Retina (tissue), 1 donor: ENCODE measurements at regions not wholly inside any gene's neighbourhood (a gene's known extent, or its start where the extent isn't known, plus 50 kb on each side); places are given as distances from the start of the nearest gene placed in this dataset.

Experiments
- DNase-seq: peaks from one replicate; pipeline ENCODE4 v3.0.0-alpha.2; 2016

- DNase-seq = no peak
Observed at GRCh38 chr20:7657569-7657968, 282.7 kb downstream of the HAO1 start.

GRCh38 chr20:7660165-7660564 is 280.1 kb downstream of the HAO1 start:
- no peak for DNase-seq

- DNase-seq = no peak
Observed at GRCh38 chr20:7665376-7665775, 274.9 kb downstream of the HAO1 start.

GRCh38 chr20:7667194-7667593 is 273.1 kb downstream of the HAO1 start:
- no peak for DNase-seq

- peak; percentile 7 for DNase-seq
Observed at GRCh38 chr20:7672571-7672970, 267.7 kb downstream of the HAO1 start.

GRCh38 chr20:7673841-7674240 is 266.4 kb downstream of the HAO1 start:
- no peak for DNase-seq

- no peak for DNase-seq
Observed at GRCh38 chr20:7682916-7683315, 257.3 kb downstream of the HAO1 start.

GRCh38 chr20:7687065-7687464 is 253.2 kb downstream of the HAO1 start:
- no peak for DNase-seq

- DNase-seq = no peak
Observed at GRCh38 chr20:7689151-7689550, 251.1 kb downstream of the HAO1 start.

- DNase-seq = no peak
Observed at GRCh38 chr20:7691647-7692269, 248.5 kb downstream of the HAO1 start.

- no peak for DNase-seq
Observed at GRCh38 chr20:7692478-7692877, 247.8 kb downstream of the HAO1 start.

- DNase-seq = no peak
Observed at GRCh38 chr20:7693761-7694160, 246.5 kb downstream of the HAO1 start.

GRCh38 chr20:7695051-7695495 is 245.2 kb downstream of the HAO1 start:
- no peak for DNase-seq

GRCh38 chr20:7695635-7696034 is 244.6 kb downstream of the HAO1 start:
- DNase-seq = no peak

GRCh38 chr20:7696311-7696710 is 243.9 kb downstream of the HAO1 start:
- DNase-seq = no peak

- no peak for DNase-seq
Observed at GRCh38 chr20:7702141-7702540, 238.1 kb downstream of the HAO1 start.

- DNase-seq = peak; percentile 51
Observed at GRCh38 chr20:7703551-7703961, 236.7 kb downstream of the HAO1 start.

- no peak for DNase-seq
Observed at GRCh38 chr20:7703996-7704395, 236.3 kb downstream of the HAO1 start.

- no peak for DNase-seq
Observed at GRCh38 chr20:7708112-7708511, 232.1 kb downstream of the HAO1 start.

- DNase-seq = no peak
Observed at GRCh38 chr20:7708782-7709181, 231.5 kb downstream of the HAO1 start.

GRCh38 chr20:7710440-7710839 is 229.8 kb downstream of the HAO1 start:
- DNase-seq = no peak

- DNase-seq = no peak
Observed at GRCh38 chr20:7712661-7713060, 227.6 kb downstream of the HAO1 start.

- no peak for DNase-seq
Observed at GRCh38 chr20:7714549-7714948, 225.7 kb downstream of the HAO1 start.

- no peak for DNase-seq
Observed at GRCh38 chr20:7716286-7716972, 223.8 kb downstream of the HAO1 start.

GRCh38 chr20:7722564-7722963 is 217.7 kb downstream of the HAO1 start:
- no peak for DNase-seq
